ENCODE measurements at regions not wholly inside any gene's neighbourhood (a gene's known extent, or its start where the extent isn't known, plus 50 kb on each side); places are given as distances from the start of the nearest gene placed in this dataset.

GRCh38 chr2:107215401-107216350 lies 329.7 kb upstream of the ST6GAL2 start:
- H3K4me3 Mint-ChIP-seq = no peak overlapping the region
- Histone ChIP-seq H3K79me2 (replicated peaks; ENCODE audit: insufficient read depth) (no peaks in the 10 kb centered on the region), H3K27me3 (ENCODE audit: insufficient read depth) (no peaks in the 10 kb centered on the region), H3K9me2 (ENCODE audit: insufficient read depth) (peaks cover 16% of the 10 kb centered on the region), H3F3A (replicated peaks; ENCODE audit: low read depth) (no peaks in the 10 kb centered on the region), H3K4me2 (no peak overlapping the region; the same call in 1 of the 2 replicates), H3K27ac (ENCODE audit: low read depth) (no peak overlapping the region), H2AFZ (no peak overlapping the region), H4K20me1 (replicated peaks; ENCODE audit: insufficient read depth) (no peaks in the 10 kb centered on the region), H3K36me3 (ENCODE audit: insufficient read depth) (no peaks in the 10 kb centered on the region), H3K4me3 (no peak overlapping the region), H3K4me1 (ENCODE audit: insufficient read depth) (peaks cover 13% of the 10 kb centered on the region)
- peaks cover 10% of the 10 kb centered on the region for H3K4me1 Mint-ChIP-seq
- H3K36me3 Mint-ChIP-seq (ENCODE audit: low read depth) = no peaks in the 10 kb centered on the region
- H3K27me3 Mint-ChIP-seq (ENCODE audit: insufficient read depth, low read depth, poor library complexity) = peaks cover 5% of the 10 kb centered on the region
- H3K27ac Mint-ChIP-seq = no peak overlapping the region
- ATAC-seq (no peak), DNase-seq (ENCODE audit: low spot score) (no peak)
- no peaks in the 10 kb centered on the region for H3K9me3 Mint-ChIP-seq
- TF ChIP-seq EZH2phosphoT487 (IDR thresholded peaks at IDR 0.05; ENCODE audit: unreplicated experiment) = no peak
- TF ChIP-seq JUNB (IDR thresholded peaks at IDR 0.05; ENCODE audit: unreplicated experiment) = no peak
- TF ChIP-seq CTCF (conservative IDR thresholded peaks at IDR 0.05; ENCODE audit: low read depth in 2 of 2) = no peak
- TF ChIP-seq ZNF114 (CRISPR knock-in tag; IDR thresholded peaks at IDR 0.05) = no peak
- TF ChIP-seq, protein P1, sequence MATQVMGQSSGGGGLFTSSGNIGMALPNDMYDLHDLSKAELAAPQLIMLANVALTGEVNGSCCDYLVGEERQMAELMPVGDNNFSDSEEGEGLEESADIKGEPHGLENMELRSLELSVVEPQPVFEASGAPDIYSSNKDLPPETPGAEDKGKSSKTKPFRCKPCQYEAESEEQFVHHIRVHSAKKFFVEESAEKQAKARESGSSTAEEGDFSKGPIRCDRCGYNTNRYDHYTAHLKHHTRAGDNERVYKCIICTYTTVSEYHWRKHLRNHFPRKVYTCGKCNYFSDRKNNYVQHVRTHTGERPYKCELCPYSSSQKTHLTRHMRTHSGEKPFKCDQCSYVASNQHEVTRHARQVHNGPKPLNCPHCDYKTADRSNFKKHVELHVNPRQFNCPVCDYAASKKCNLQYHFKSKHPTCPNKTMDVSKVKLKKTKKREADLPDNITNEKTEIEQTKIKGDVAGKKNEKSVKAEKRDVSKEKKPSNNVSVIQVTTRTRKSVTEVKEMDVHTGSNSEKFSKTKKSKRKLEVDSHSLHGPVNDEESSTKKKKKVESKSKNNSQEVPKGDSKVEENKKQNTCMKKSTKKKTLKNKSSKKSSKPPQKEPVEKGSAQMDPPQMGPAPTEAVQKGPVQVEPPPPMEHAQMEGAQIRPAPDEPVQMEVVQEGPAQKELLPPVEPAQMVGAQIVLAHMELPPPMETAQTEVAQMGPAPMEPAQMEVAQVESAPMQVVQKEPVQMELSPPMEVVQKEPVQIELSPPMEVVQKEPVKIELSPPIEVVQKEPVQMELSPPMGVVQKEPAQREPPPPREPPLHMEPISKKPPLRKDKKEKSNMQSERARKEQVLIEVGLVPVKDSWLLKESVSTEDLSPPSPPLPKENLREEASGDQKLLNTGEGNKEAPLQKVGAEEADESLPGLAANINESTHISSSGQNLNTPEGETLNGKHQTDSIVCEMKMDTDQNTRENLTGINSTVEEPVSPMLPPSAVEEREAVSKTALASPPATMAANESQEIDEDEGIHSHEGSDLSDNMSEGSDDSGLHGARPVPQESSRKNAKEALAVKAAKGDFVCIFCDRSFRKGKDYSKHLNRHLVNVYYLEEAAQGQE (IDR thresholded peaks at IDR 0.05; ENCODE audit: unreplicated experiment) = no peak
- TF ChIP-seq ZNF331 (CRISPR knock-in tag; IDR thresholded peaks at IDR 0.05; ENCODE audit: low read depth) = no peak
- TF ChIP-seq, protein P2, sequence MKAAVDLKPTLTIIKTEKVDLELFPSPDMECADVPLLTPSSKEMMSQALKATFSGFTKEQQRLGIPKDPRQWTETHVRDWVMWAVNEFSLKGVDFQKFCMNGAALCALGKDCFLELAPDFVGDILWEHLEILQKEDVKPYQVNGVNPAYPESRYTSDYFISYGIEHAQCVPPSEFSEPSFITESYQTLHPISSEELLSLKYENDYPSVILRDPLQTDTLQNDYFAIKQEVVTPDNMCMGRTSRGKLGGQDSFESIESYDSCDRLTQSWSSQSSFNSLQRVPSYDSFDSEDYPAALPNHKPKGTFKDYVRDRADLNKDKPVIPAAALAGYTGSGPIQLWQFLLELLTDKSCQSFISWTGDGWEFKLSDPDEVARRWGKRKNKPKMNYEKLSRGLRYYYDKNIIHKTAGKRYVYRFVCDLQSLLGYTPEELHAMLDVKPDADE (IDR thresholded peaks at IDR 0.05) = no peak
- no peak for TF ChIP-seq NANOG (IDR thresholded peaks at IDR 0.05; ENCODE audit: borderline replicate concordance)
- no peak for TF ChIP-seq ZNF462 (CRISPR knock-in tag; IDR thresholded peaks at IDR 0.05)
- no peak for TF ChIP-seq STAT1 (IDR thresholded peaks at IDR 0.05; ENCODE audit: unreplicated experiment)
- no peak for TF ChIP-seq POLR2AphosphoS5 (IDR thresholded peaks at IDR 0.05; ENCODE audit: low read depth)
- no peak for TF ChIP-seq CREB1 (CRISPR knock-in tag; IDR thresholded peaks at IDR 0.05; ENCODE audit: low read depth)
- TF ChIP-seq EZH2 (IDR thresholded peaks at IDR 0.05; ENCODE audit: low read depth, unreplicated experiment) = no peak
